Caco-2 (cell line): ENCODE measurements at regions not wholly inside any gene's neighbourhood (a gene's known extent, or its start where the extent isn't known, plus 50 kb on each side); places are given as distances from the start of the nearest gene placed in this dataset.
"Not testable (repeated sequence)": the region's sequence is repeated elsewhere in the genome, so short reads cannot be mapped to it uniquely, and the experiment has no call there.

Source experiments
- BruUV-seq: library from RNA; stranded (reverse); fragments of 400-500 nt; replicated peaks from 2 replicates; lab custom pipeline; 2021; lab: Mats Ljungman, UMichigan
- CTCF ChIA-PET: fragments of 300-600 bp; sonication (Branson Sonifier 250); formaldehyde crosslinking; loops from one replicate; lab custom pipeline; 2022; ENCODE audit warnings: antibody characterized with exemption; lab: Charles Lee
- POLR2A ChIA-PET: fragments of 300-600 bp; sonication (Branson Sonifier 250); formaldehyde crosslinking; loops from one replicate; lab custom pipeline; 2022; ENCODE audit warnings: antibody characterized with exemption; lab: Charles Lee
- DNase-seq, 2 experiments: peaks; one replicate each; pipeline versions ENCODE4 v3.0.0 to v3.0.0-alpha.2; 2020 to 2022
- H3K27me3 ChIP-seq: replicated peaks from 2 replicates; pipeline ENCODE4 v1.6.0; 2011; ENCODE audit warnings: low read length; ENCODE audit not compliant: control insufficient read depth, insufficient read depth
- H3K36me3 ChIP-seq: 2 replicates; pipeline ENCODE4 v1.5.1; 2011; ENCODE audit warnings: low read length; ENCODE audit not compliant: control insufficient read depth, insufficient read depth
- H3K4me1 ChIP-seq: fragments of 250-450 bp; sonication (Bioruptor Pico); 2 replicates; pipeline ENCODE4 v1.5.1; 2020; ENCODE audit warnings: mild to moderate bottlenecking
- H3K4me3 ChIP-seq: 2 replicates; pipeline ENCODE4 v1.5.1; 2011; ENCODE audit warnings: low read depth, mild to moderate bottlenecking, control low read depth, low read length
- H3K9me3 ChIP-seq: fragments of 250-450 bp; sonication (Bioruptor Pico); 2 replicates; pipeline ENCODE4 v1.5.1; 2020; ENCODE audit warnings: mild to moderate bottlenecking, moderate library complexity
- H3K27ac Mint-ChIP-seq: one replicate; pipeline ENCODE4 v1.8.0; 2022; ENCODE audit warnings: mixed read lengths; ENCODE audit not compliant: unreplicated experiment
- H3K27me3 Mint-ChIP-seq: one replicate; pipeline ENCODE4 v1.8.0; 2022; ENCODE audit warnings: mixed read lengths; ENCODE audit not compliant: insufficient read depth, unreplicated experiment
- H3K36me3 Mint-ChIP-seq: one replicate; pipeline ENCODE4 v1.8.0; 2022; ENCODE audit warnings: mild to moderate bottlenecking, mixed read lengths; ENCODE audit not compliant: insufficient read depth, unreplicated experiment
- H3K4me1 Mint-ChIP-seq: one replicate; pipeline ENCODE4 v1.8.0; 2022; ENCODE audit warnings: low read depth, mixed read lengths; ENCODE audit not compliant: unreplicated experiment
- H3K4me3 Mint-ChIP-seq: one replicate; pipeline ENCODE4 v1.8.0; 2022; ENCODE audit warnings: mild to moderate bottlenecking, moderate library complexity, mixed read lengths; ENCODE audit not compliant: unreplicated experiment
- H3K9me3 Mint-ChIP-seq: one replicate; pipeline ENCODE4 v1.8.0; 2022; ENCODE audit warnings: mixed read lengths; ENCODE audit not compliant: unreplicated experiment
- intact Hi-C: fragments of 100-400 bp; cut with micrococcal nuclease; formaldehyde crosslinking; loops from one replicate; pipeline ENCODE4 v1.10.0; 2022; ENCODE audit not compliant: unreplicated experiment
- TF ChIP-seq, protein P1 (sequence below), 2 experiments: fragments of 200-600 bp in 1 of 2; IDR thresholded peaks; 1 replicate in 1 of 2; 2 replicates in 1 of 2; pipeline versions ENCODE4 v1.5.1 to v1.8.0; 2011 to 2022; ENCODE audit warnings: antibody characterized with exemption in 1 of 2, control low read depth in 1 of 2, inconsistent platforms in 1 of 2, low read depth in 1 of 2, low read length in 1 of 2, mild to moderate bottlenecking in 1 of 2, moderate library complexity in 1 of 2; ENCODE audit not compliant: insufficient read depth in 1 of 2, severe bottlenecking in 1 of 2, unreplicated experiment in 1 of 2

DNA sequence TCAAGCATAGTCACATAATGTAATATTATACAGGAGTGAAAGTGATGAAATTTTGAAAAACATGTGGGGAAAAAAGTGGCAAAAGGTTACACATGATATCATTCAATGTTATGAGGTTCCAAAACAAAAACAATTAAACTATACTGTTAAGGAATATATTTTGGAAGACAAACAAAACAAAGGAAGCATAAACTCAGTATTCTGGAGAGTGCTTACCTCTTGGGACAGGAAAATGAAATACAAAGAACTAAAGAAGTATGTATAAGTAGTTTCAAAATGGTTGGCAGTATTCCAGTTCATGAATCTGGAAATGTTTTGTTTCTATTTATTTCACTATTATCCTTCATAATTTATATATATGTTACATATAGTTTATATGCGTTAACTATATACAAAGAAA, 213.5 kb downstream of the MOXD1 start:
- H3K4me3 Mint-ChIP-seq = no peak overlapping the region
- ChIA-PET POLR2A (no interaction called here), CTCF (no interaction called here)
- H3K4me1 Mint-ChIP-seq = no peaks in the 10 kb centered on the region
- Histone ChIP-seq H3K27me3 (no peaks in the 10 kb centered on the region), H3K36me3 (no peaks in the 10 kb centered on the region), H3K4me1 (no peaks in the 10 kb centered on the region), H3K4me3 (no peak overlapping the region), H3K9me3 (no peaks in the 10 kb centered on the region)
- H3K9me3 Mint-ChIP-seq = peaks cover 9% of the 10 kb centered on the region
- H3K27ac Mint-ChIP-seq = no peak overlapping the region
- BruUV-seq = no TSS peak
- intact Hi-C loops = no loop called here
- H3K36me3 Mint-ChIP-seq = no peaks in the 10 kb centered on the region
- TF ChIP-seq, protein P1, sequence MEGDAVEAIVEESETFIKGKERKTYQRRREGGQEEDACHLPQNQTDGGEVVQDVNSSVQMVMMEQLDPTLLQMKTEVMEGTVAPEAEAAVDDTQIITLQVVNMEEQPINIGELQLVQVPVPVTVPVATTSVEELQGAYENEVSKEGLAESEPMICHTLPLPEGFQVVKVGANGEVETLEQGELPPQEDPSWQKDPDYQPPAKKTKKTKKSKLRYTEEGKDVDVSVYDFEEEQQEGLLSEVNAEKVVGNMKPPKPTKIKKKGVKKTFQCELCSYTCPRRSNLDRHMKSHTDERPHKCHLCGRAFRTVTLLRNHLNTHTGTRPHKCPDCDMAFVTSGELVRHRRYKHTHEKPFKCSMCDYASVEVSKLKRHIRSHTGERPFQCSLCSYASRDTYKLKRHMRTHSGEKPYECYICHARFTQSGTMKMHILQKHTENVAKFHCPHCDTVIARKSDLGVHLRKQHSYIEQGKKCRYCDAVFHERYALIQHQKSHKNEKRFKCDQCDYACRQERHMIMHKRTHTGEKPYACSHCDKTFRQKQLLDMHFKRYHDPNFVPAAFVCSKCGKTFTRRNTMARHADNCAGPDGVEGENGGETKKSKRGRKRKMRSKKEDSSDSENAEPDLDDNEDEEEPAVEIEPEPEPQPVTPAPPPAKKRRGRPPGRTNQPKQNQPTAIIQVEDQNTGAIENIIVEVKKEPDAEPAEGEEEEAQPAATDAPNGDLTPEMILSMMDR (IDR thresholded peaks at IDR 0.05; ENCODE audit: insufficient read depth in 1 of 2, low read depth in 1 of 2, low read length in 1 of 2, severe bottlenecking in 1 of 2, unreplicated experiment in 1 of 2) = no peak
- peaks cover 4% of the 10 kb centered on the region for H3K27me3 Mint-ChIP-seq
- no peak for DNase-seq

DNA sequence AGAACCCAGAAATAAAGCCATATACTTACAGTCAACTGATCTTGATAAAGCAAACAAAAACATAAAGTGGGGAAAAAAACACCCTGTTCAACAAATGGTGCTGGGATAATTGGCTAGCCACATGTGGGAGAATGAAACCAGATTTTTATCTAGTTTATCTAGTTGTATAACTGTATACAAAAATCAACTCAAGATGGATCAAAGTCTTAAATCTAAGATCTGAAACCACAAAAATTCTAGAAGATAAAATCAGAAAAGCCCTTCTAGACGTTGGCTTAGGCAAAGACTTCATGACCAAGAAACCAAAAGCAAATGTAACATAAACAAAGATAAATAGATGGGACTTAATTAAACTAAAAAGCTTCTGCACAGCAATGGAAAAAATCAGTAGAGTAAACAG, 216.3 kb downstream of the MOXD1 start:
- POLR2A ChIA-PET, H3K4me3 ChIP-seq, H3K36me3 Mint-ChIP-seq, CTCF ChIA-PET, H3K27ac Mint-ChIP-seq, intact Hi-C loops, H3K9me3 ChIP-seq, H3K4me3 Mint-ChIP-seq, H3K4me1 Mint-ChIP-seq, BruUV-seq, H3K4me1 ChIP-seq, DNase-seq, H3K27me3 ChIP-seq, H3K27me3 Mint-ChIP-seq, H3K36me3 ChIP-seq: not testable (repeated sequence)
- peaks cover 12% of the 10 kb centered on the region for H3K9me3 Mint-ChIP-seq

GRCh38 chr6:132179955-132180354, 221.3 kb downstream of the MOXD1 start:
- intact Hi-C loops = no loop called here
- Histone ChIP-seq H3K4me3 (no peak overlapping the region), H3K9me3 (peaks cover 5% of the 10 kb centered on the region; the same call in 1 of the 2 replicates), H3K4me1 (no peaks in the 10 kb centered on the region), H3K27me3 (no peaks in the 10 kb centered on the region), H3K36me3 (no peaks in the 10 kb centered on the region)
- Mint-ChIP-seq H3K27me3 (peaks cover 4% of the 10 kb centered on the region), H3K27ac (no peak overlapping the region), H3K9me3 (peaks cover 42% of the 10 kb centered on the region), H3K4me3 (no peak overlapping the region), H3K4me1 (no peaks in the 10 kb centered on the region), H3K36me3 (no peaks in the 10 kb centered on the region)
- DNase-seq = no peak
- ChIA-PET POLR2A (no interaction called here), CTCF (no interaction called here)
- TF ChIP-seq, protein P1 (IDR thresholded peaks at IDR 0.05; ENCODE audit: insufficient read depth in 1 of 2, low read depth in 1 of 2, low read length in 1 of 2, severe bottlenecking in 1 of 2, unreplicated experiment in 1 of 2) = no peak
- BruUV-seq = no TSS peak

DNA sequence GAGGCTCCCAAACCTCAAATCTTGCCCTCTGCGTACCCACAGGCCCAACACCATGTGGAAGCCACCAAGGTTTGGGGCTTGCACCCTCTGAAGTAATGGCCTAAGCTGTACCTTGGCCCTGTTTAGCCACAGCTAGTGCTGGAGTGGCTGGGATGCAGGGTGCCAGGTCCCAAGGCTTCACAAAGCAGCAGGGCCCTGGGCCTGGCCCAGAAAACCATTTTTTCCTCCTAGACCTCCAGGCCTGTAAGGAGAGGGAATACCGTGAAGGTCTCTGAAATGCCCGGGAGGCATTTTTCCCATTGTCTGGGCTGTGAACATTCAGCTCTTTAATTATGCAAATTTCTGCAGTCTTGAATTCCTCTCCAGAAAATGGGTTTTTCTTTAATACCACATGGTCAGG, 223.7 kb upstream of the CCN2 start:
- Histone ChIP-seq H3K4me3 (no peak overlapping the region), H3K36me3 (no peaks in the 10 kb centered on the region), H3K9me3 (peaks cover 7% of the 10 kb centered on the region; the same call in 1 of the 2 replicates), H3K27me3 (no peaks in the 10 kb centered on the region), H3K4me1 (no peaks in the 10 kb centered on the region)
- H3K4me1 Mint-ChIP-seq = no peaks in the 10 kb centered on the region
- peaks cover 30% of the 10 kb centered on the region for H3K9me3 Mint-ChIP-seq
- ChIA-PET CTCF (no interaction called here), POLR2A (no interaction called here)
- H3K27ac Mint-ChIP-seq = no peak overlapping the region
- no peaks in the 10 kb centered on the region for H3K27me3 Mint-ChIP-seq
- no peak overlapping the region for H3K4me3 Mint-ChIP-seq
- H3K36me3 Mint-ChIP-seq = no peaks in the 10 kb centered on the region
- DNase-seq = no peak
- intact Hi-C loops = no loop called here
- TF ChIP-seq, protein P1 (IDR thresholded peaks at IDR 0.05; ENCODE audit: insufficient read depth in 1 of 2, low read depth in 1 of 2, low read length in 1 of 2, severe bottlenecking in 1 of 2, unreplicated experiment in 1 of 2) = no peak
- BruUV-seq = no TSS peak
